ENCODE measurements at regions not wholly inside any gene's neighbourhood (a gene's known extent, or its start where the extent isn't known, plus 50 kb on each side); places are given as distances from the start of the nearest gene placed in this dataset.
A peak's percentile ranks its signal among the peaks of the same experiment; 100 is the strongest.

GRCh38 chr21:35232545-35233176 is 183.6 kb upstream of the RUNX1 start:
- peak; percentile 70 for DNase-seq

- DNase-seq = no peak
Measured at GRCh38 chr21:35231090-35231489, 182.0 kb upstream of the RUNX1 start.

- DNase-seq = no peak
Measured at GRCh38 chr21:35229290-35229689, 180.2 kb upstream of the RUNX1 start.

GRCh38 chr21:35227786-35228185 is 178.7 kb upstream of the RUNX1 start:
- DNase-seq = no peak

GRCh38 chr21:35226968-35227744 is 178.1 kb upstream of the RUNX1 start:
- DNase-seq = no peak

GRCh38 chr21:35226328-35226727 is 177.2 kb upstream of the RUNX1 start:
- peak; percentile 14 for DNase-seq

- DNase-seq = no peak
Measured at GRCh38 chr21:35225573-35225972, 176.5 kb upstream of the RUNX1 start.

GRCh38 chr21:35223480-35224156 is 174.5 kb upstream of the RUNX1 start:
- no peak for DNase-seq

- no peak for DNase-seq
Measured at GRCh38 chr21:35222541-35222941, 173.4 kb upstream of the RUNX1 start.

GRCh38 chr21:35222021-35222420 is 172.9 kb upstream of the RUNX1 start:
- DNase-seq = no peak

GRCh38 chr21:35220301-35220700 is 171.2 kb upstream of the RUNX1 start:
- no peak for DNase-seq

- DNase-seq = no peak
Measured at GRCh38 chr21:35219719-35220118, 170.6 kb upstream of the RUNX1 start.

- no peak for DNase-seq
Measured at GRCh38 chr21:35219291-35219690, 170.2 kb upstream of the RUNX1 start.

- peak; percentile 80 for DNase-seq
Measured at GRCh38 chr21:35217504-35218060, 168.5 kb upstream of the RUNX1 start.

GRCh38 chr21:35216996-35217395 is 167.9 kb upstream of the RUNX1 start:
- DNase-seq = no peak

GRCh38 chr21:35215870-35216269 is 166.8 kb upstream of the RUNX1 start:
- no peak for DNase-seq

- no peak for DNase-seq
Measured at GRCh38 chr21:35212393-35213127, 163.5 kb upstream of the RUNX1 start.

- no peak for DNase-seq
Measured at GRCh38 chr21:35211782-35212181, 162.7 kb upstream of the RUNX1 start.

GRCh38 chr21:35210093-35210492 is 161.0 kb upstream of the RUNX1 start:
- DNase-seq = no peak

GRCh38 chr21:35208810-35209517 is 159.9 kb upstream of the RUNX1 start:
- peak; percentile 66 for DNase-seq

- DNase-seq = no peak
Measured at GRCh38 chr21:35208104-35208503, 159.0 kb upstream of the RUNX1 start.

GRCh38 chr21:35207322-35207721 is 158.2 kb upstream of the RUNX1 start:
- no peak for DNase-seq

Data from NCI-H226 (cell line).